HCT116 (cell line): ENCODE measurements at regions not wholly inside any gene's neighbourhood (a gene's known extent, or its start where the extent isn't known, plus 50 kb on each side); places are given as distances from the start of the nearest gene placed in this dataset.
"Not testable (repeated sequence)": the region's sequence is repeated elsewhere in the genome, so short reads cannot be mapped to it uniquely, and the experiment has no call there.

Experiments
- ATAC-seq: fragments of 200-7000 bp; cut with Tn5 transposase; 2 replicates; pipeline ENCODE4 v1.9.1; 2020; ENCODE audit warnings: mild to moderate bottlenecking, moderate library complexity
- BruUV-seq: library from RNA; stranded (reverse); fragments of 400-500 nt; replicated peaks from 2 replicates; lab custom pipeline; 2021; lab: Mats Ljungman, UMichigan
- CTCF ChIA-PET: fragments of 300-600 bp; sonication (Branson Sonifier 250); formaldehyde crosslinking; loops from one replicate; lab custom pipeline; 2021; ENCODE audit warnings: antibody characterized with exemption; lab: Charles Lee
- POLR2A ChIA-PET: fragments of 300-600, 350-600 bp; sonication (Branson Sonifier 250); formaldehyde crosslinking; loops from one replicate; lab custom pipeline; 2021; ENCODE audit warnings: antibody characterized with exemption; lab: Charles Lee
- RAD21 ChIA-PET, 2 experiments: fragments of 300-600 bp; sonication (Branson Sonifier 250); formaldehyde crosslinking; loops; one replicate each; lab custom pipeline; 2023; ENCODE audit warnings: low total read pairs in 2 of 2; ENCODE audit not compliant: uncharacterized antibody in 2 of 2, unreplicated experiment in 2 of 2, low non-redundant PET in 1 of 2; lab: Charles Lee
- DNase-seq: peaks from one replicate; pipeline ENCODE4 v3.0.0-alpha.2; 2010; ENCODE audit warnings: low read depth, low spot score
- H2AFZ ChIP-seq: fragments of 200-600 bp; shearing (Covaris generic), sonication (generic); 2 replicates; pipeline ENCODE4 v1.6.1; 2017; ENCODE audit warnings: low read depth, mixed run types, mixed read lengths, antibody characterized with exemption, low read length; ENCODE audit not compliant: poor library complexity, severe bottlenecking
- H3K27ac ChIP-seq: 2 replicates; pipeline ENCODE4 v1.5.1; 2012; ENCODE audit warnings: low read depth, low read length
- H3K27me3 ChIP-seq: fragments of 200-600 bp; sonication (generic); 2 replicates; pipeline ENCODE4 v1.6.1; 2016; ENCODE audit warnings: mixed run types, low read length, mixed read lengths; ENCODE audit not compliant: insufficient read depth
- H3K36me3 ChIP-seq, 2 experiments: fragments of 200-500 bp in 1 of 2; fragments of 200-600 bp in 1 of 2; sonication (Bioruptor generic) in 1 of 2; sonication (generic) in 1 of 2; 2 replicates each; pipeline versions ENCODE4 v1.5.1 to v1.6.1; 2014 to 2016; ENCODE audit warnings: low read length in 2 of 2, inconsistent platforms in 1 of 2, mixed read lengths in 1 of 2, mixed run types in 1 of 2; ENCODE audit not compliant: insufficient read depth in 2 of 2, control insufficient read depth in 1 of 2
- H3K4me1 ChIP-seq, 2 experiments: fragments of 200-600 bp in 1 of 2; sonication (generic) in 1 of 2; 2 replicates each; pipeline versions ENCODE4 v1.5.1 to v1.6.1; 2012 to 2017; ENCODE audit warnings: low read length in 2 of 2, inconsistent platforms in 1 of 2, mild to moderate bottlenecking in 1 of 2, mixed read lengths in 1 of 2, mixed run types in 1 of 2, moderate library complexity in 1 of 2; ENCODE audit not compliant: insufficient read depth in 2 of 2, control insufficient read depth in 1 of 2
- H3K4me2 ChIP-seq: fragments of 200-600 bp; sonication (generic); 2 replicates; pipeline ENCODE4 v1.6.1; 2017; ENCODE audit warnings: mixed run types, low read length, mixed read lengths
- H3K4me3 ChIP-seq, 2 experiments: fragments of 200-600 bp in 1 of 2; sonication (generic) in 1 of 2; replicated peaks in 1 of 2; 2 replicates each; pipeline ENCODE4 v1.5.1; 2011 to 2016; ENCODE audit warnings: low read length in 2 of 2, control low read depth in 1 of 2, low read depth in 1 of 2, mild to moderate bottlenecking in 1 of 2, mixed read lengths in 1 of 2, mixed run types in 1 of 2
- H3K79me2 ChIP-seq: fragments of 200-600 bp; sonication (generic); 2 replicates; pipeline ENCODE4 v1.6.1; 2017; ENCODE audit warnings: mild to moderate bottlenecking, mixed run types, low read length, moderate library complexity, mixed read lengths; ENCODE audit not compliant: insufficient read depth
- H3K9ac ChIP-seq: fragments of 200-600 bp; sonication (generic); 2 replicates; pipeline ENCODE4 v1.6.1; 2016; ENCODE audit warnings: low read length, mixed read lengths
- H3K9me2 ChIP-seq: fragments of 200-600 bp; sonication (generic), shearing (Covaris generic); 2 replicates; pipeline ENCODE4 v1.6.1; 2017; ENCODE audit warnings: mixed run types, mild to moderate bottlenecking, moderate library complexity; ENCODE audit not compliant: insufficient read depth
- H3K9me3 ChIP-seq, 2 experiments: fragments of 200-500 bp in 1 of 2; fragments of 200-600 bp in 1 of 2; sonication (Bioruptor generic) in 1 of 2; sonication (generic) in 1 of 2; 2 replicates each; pipeline ENCODE4 v1.6.1; 2014 to 2017; ENCODE audit warnings: low read length in 2 of 2, mixed read lengths in 2 of 2, inconsistent platforms in 1 of 2, low read depth in 1 of 2, mild to moderate bottlenecking in 1 of 2, mixed run types in 1 of 2, moderate library complexity in 1 of 2; ENCODE audit not compliant: control insufficient read depth in 1 of 2, insufficient read depth in 1 of 2
- H4K20me1 ChIP-seq: fragments of 200-600 bp; sonication (generic), shearing (Covaris generic); 2 replicates; pipeline ENCODE4 v1.6.1; 2017; ENCODE audit warnings: mixed run types, mild to moderate bottlenecking, moderate library complexity; ENCODE audit not compliant: insufficient read depth
- EZH2phosphoT487 ChIP-seq: fragments of 200-600 bp; IDR thresholded peaks from 2 replicates; pipeline ENCODE4 v1.6.1; 2018; ENCODE audit warnings: antibody characterized with exemption, borderline replicate concordance
- POLR2A ChIP-seq: IDR thresholded peaks from 2 replicates; pipeline ENCODE4 v1.7.0; 2011; ENCODE audit warnings: borderline replicate concordance; ENCODE audit not compliant: insufficient read depth, insufficient read length; ENCODE audit errors: extremely low read depth
- RAD21 ChIP-seq: IDR thresholded peaks from 2 replicates; pipeline ENCODE4 v1.6.1; 2012; ENCODE audit warnings: low read depth, mild to moderate bottlenecking
- REST ChIP-seq: IDR thresholded peaks from 2 replicates; pipeline ENCODE4 v1.6.1; 2012; ENCODE audit warnings: low read depth
- TCF7L2 ChIP-seq: IDR thresholded peaks from 2 replicates; pipeline ENCODE4 v1.7.0; 2011; ENCODE audit warnings: borderline replicate concordance, inconsistent platforms; ENCODE audit not compliant: insufficient read depth, insufficient read length; ENCODE audit errors: extremely low read depth
- ZNF274 ChIP-seq: fragments of 200-500 bp; sonication (Bioruptor generic); IDR thresholded peaks from 2 replicates; pipeline ENCODE4 v1.6.1; 2014; ENCODE audit warnings: mild to moderate bottlenecking, low read depth, low read length, inconsistent platforms
- intact Hi-C: fragments of 100-400 bp; cut with micrococcal nuclease; formaldehyde crosslinking; loops from 2 replicates; pipeline ENCODE4 v1.10.0; 2022

- TF ChIP-seq REST (no peak), TCF7L2 (no peak), POLR2A (no peak), EZH2phosphoT487 (no peak)
Measured at GRCh38 chr6:11938285-11938890, 73.7 kb upstream of the HIVEP1 start (continued).

GRCh38 chr6:11934638-11935037 lies 77.5 kb upstream of the HIVEP1 start:
- no peaks in the 10 kb centered on the region for H3K79me2 ChIP-seq
- H3K27ac ChIP-seq = no peak overlapping the region
- intact Hi-C loops = no loop called here
- H3K27me3 ChIP-seq = no peaks in the 10 kb centered on the region
- no peak overlapping the region for H3K4me3 ChIP-seq
- H3K9me3 ChIP-seq = no peaks in the 10 kb centered on the region
- no peak overlapping the region for H2AFZ ChIP-seq
- no peaks in the 10 kb centered on the region for H3K36me3 ChIP-seq
- RAD21 ChIA-PET = no interaction called here
- no peak overlapping the region for H3K9ac ChIP-seq
- DNase-seq (no peak), ATAC-seq (no peak)
- CTCF ChIA-PET = no interaction called here
- no peak overlapping the region for H3K4me2 ChIP-seq
- no TSS peak for BruUV-seq
- TF ChIP-seq POLR2A (no peak), ZNF274 (no peak), RAD21 (no peak)
- POLR2A ChIA-PET = no interaction called here
- no peaks in the 10 kb centered on the region for H3K9me2 ChIP-seq
- no peaks in the 10 kb centered on the region for H3K4me1 ChIP-seq
- H4K20me1 ChIP-seq = no peaks in the 10 kb centered on the region

GRCh38 chr6:11932892-11933291 lies 79.2 kb upstream of the HIVEP1 start:
- BruUV-seq, ATAC-seq, H2AFZ ChIP-seq, H3K79me2 ChIP-seq, H3K4me2 ChIP-seq, H3K4me1 ChIP-seq, POLR2A ChIA-PET, H4K20me1 ChIP-seq, H3K4me3 ChIP-seq, RAD21 ChIA-PET, H3K27me3 ChIP-seq, intact Hi-C loops, CTCF ChIA-PET, H3K9ac ChIP-seq, DNase-seq, H3K9me2 ChIP-seq, H3K36me3 ChIP-seq, H3K27ac ChIP-seq, H3K9me3 ChIP-seq: not testable (repeated sequence)
